OCI-M2 (cell line): ENCODE measurements at regions not wholly inside any gene's neighbourhood (a gene's known extent, or its start where the extent isn't known, plus 50 kb on each side); places are given as distances from the start of the nearest gene placed in this dataset.

ENCODE experiments used
- DNase-seq: peaks from one replicate; lab custom pipeline; 2025; ENCODE audit not compliant: unreplicated experiment; lab: John Stamatoyannopoulos, UW

- DNase-seq, result no peak
These were observed 861.7 kb upstream of the NR2F2 start for GRCh38 chr15:95468820-95469219.

DNA sequence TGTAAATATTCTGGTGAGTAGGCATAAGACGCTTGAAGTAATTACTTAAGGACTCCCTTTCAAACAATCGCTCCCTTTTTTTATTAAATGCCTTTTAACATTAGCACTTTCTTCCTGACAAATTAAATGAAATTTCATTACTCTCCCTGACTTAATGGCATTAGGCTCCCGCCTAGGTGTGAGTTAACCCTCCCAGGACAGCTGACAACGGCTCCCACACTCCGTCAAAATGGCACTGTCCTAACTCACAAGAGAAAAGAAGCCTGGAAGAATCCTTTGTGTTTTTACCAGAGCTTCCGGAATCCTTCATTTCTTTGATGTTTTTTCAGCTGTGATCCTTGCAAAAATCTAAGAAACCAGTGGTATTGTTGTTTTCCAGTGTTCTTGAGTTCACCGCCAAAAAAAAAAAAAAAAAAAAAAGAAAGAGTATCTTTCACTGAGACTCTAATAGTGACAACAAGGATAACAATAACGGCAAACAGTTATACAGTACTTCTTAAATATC lies 861.0 kb upstream of the NR2F2 start:
- DNase-seq, result no peak

DNA sequence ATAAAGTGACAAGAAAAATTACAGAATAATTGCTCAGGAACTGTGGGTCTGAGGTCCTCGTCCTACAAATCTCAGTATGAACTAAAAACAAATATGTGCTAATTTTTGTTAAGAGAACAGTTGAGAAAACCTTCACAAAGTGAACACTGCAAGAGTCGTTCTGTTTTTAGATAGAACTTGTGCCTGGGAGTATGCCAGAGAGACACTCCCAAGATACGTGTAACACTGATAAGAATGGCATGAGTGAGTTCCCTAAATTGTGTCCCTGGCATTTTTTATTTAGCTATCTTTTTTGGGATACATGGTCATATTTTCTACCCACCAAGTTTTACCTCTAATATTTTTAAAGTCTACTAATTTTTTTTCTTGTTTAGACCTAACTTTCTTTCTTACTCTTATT lies 860.0 kb upstream of the NR2F2 start:
- no peak for DNase-seq

DNA sequence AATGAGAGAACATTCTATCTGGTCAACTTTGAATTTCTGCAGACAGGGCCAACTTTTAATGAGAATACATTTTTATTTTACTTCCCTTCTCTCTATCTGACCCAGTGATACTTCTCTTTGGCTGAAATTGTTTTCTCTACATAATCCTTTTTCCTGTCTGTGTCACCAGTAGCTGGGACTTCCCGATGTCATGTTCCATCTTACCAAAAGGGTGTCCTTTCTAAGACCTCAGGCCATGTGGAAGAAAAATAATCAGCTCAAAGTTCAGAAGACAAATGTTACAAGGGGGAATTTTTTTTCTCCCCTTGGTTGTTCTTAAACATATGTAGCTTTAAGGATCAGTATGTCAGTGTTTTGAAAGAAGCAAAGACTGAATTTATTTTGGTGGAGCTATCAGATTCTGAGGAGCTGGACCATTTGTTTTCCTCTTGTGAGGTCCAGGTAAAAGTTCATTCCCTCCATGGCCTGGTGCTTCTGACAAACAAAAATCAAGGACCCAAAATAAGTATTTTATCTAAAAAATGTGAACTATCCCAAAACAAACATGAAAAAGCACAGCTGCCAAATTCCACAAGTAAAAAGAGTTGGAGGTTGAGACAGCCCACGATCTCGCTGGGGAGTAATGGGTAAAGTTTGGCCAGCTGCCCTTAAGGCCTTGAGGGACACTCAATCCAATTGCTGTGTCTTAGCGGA lies 859.4 kb upstream of the NR2F2 start:
- no peak for DNase-seq

GRCh38 chr15:95471690-95472086 lies 858.8 kb upstream of the NR2F2 start:
- DNase-seq, result no peak

GRCh38 chr15:95475067-95475466 lies 855.4 kb upstream of the NR2F2 start:
- DNase-seq, result no peak

DNA sequence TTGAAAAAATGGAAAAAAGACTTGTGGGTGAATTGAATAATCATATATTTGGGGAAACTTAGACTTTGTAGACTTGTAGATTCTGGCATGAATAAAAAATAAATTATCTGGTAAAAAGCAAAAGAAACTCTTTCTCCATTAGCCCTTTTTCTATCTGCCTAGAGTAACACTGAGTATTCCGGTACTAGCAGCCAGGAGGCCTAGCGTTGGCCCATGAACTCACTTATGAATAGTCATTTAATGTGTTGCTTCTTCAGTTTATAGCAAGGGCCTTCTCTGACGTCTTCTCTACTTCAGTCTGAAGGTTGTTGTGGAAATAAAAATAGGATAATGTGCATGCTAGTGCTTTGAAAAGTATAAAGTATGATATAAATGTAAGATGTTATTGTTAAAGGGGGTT lies 851.2 kb upstream of the NR2F2 start:
- no peak for DNase-seq

GRCh38 chr15:95485367-95485766 lies 845.1 kb upstream of the NR2F2 start:
- no peak for DNase-seq

DNA sequence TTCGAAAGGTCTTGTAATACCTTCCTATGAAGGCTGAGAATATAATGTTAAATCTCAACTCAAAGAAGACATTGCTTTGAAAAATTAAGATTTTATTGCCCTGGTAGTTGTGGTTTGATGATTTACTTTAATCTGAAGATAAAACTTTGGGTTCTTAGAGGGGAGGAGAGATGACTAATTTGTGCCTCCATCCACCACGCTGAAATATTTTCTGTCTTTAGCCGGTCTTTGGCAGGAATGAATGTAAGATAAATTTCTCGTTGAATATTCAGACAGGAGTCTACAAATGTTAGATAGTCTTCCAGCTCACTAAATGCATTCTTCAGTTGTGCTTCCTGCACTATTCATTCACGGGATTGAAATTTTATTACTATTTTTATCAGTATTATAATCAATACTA lies 844.3 kb upstream of the NR2F2 start:
- DNase-seq, result no peak

- DNase-seq, result no peak
These were observed 841.4 kb upstream of the NR2F2 start for GRCh38 chr15:95489103-95489502.

DNA sequence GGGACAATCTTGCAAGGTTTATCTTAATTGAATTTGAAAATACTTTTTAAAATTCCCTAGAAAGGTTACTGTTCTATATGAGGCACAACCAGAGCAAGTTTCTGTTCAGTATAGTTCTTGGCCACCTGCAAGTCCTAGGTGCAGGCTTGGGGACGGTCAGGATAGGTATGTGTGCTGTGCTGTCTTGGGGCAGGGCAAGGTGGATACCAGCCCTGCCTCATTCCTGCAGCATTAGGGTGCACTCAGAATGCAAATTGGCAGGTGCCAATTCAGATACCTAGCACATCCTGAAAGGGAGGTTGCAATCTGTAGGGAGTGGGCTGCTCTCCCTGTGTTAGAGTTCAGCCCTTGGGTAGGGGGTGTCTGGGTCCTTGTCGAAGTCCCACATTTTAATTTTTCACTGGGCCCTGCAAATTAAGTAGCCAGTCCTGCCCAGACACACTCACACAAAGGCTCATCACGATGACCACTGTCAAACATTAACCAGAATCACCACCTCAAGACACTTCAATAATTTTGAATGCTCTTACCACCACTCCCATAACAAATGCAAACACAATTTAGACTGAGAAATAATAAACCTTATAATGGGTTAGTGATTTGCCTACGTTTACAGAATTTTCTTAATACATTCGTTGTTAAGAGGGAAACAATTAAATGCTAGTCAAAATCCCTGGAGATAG lies 838.0 kb upstream of the NR2F2 start:
- no peak for DNase-seq

- DNase-seq, result no peak
These were observed 835.4 kb upstream of the NR2F2 start for GRCh38 chr15:95494971-95495541.

DNA sequence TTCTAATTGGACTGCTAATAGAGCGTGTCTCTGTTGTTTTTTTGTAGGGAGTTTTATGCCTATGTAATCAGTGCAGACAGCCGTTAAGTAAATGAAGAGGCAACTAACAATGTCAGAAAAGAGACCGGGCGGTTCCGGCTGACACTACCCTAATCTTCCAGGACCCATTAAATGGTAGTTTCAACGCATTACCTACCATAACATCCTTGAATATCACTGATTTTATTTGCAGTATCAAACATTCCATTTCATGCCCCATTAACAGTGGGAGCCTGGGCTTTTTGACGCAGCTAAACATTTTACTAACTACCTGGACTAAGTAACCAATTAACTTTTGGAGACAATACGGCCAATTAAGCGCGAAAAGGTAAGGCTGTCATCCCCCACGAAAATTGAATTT lies 832.9 kb upstream of the NR2F2 start:
- no peak for DNase-seq

DNA sequence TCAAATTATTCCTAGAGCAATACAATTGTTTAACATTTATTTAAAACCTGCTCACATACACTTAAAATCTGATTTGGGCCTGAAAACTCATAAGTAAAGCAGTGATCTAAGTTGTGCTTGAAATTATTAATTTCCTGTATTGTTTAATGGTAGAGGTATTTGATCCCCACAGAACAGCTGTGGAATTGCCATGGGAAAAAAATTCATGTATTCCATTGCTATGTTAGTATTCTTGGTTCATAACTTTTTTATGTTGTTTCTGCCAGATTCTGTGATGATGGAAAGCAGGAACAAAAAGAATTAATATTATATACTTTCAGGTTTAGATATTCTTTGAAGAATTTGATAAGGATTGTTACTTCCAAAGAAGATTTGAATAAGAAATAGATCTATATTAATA lies 831.5 kb upstream of the NR2F2 start:
- DNase-seq, result no peak

GRCh38 chr15:95499397-95499796 lies 831.1 kb upstream of the NR2F2 start:
- no peak for DNase-seq

DNA sequence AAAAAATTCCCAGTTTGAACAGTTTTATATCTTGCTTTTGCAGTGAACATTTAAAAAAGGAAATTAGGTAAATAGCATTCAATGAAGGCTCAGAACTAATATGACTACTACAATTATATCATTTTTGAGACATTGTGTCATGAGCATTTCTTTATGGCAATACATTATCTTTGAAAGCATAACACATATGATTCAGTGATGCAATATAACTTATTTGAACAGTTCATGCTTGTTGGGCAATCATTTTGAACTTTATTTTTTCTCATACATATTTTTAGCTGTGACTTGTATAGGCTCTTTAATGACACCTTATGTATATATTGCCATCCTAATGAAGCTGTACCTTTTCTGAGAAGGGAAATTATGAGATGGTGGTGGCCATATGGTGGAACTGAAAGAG lies 828.6 kb upstream of the NR2F2 start:
- DNase-seq, result no peak

DNA sequence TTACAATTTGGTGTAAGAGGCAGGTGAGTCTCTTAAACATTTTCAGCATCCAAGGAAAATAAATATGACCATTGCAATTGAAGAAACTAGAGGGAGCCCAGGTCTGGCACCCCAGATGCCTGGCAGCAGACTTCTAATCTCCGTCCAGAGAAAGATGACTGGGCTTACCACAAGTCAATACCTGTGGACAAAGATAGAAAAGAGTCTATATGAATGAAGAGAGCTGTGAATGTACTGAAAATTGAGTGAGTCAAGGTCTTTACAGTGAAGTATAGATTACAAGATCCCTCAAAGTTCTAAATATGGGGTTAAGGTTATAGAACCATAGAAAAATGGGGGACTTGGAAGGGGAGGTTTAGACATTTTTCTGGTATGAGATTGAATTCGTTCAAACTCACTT lies 827.4 kb upstream of the NR2F2 start:
- no peak for DNase-seq

- DNase-seq, result no peak
These were observed 826.8 kb upstream of the NR2F2 start for GRCh38 chr15:95503640-95504225.

GRCh38 chr15:95511671-95512070 lies 818.8 kb upstream of the NR2F2 start:
- no peak for DNase-seq

GRCh38 chr15:95512906-95513305 lies 817.6 kb upstream of the NR2F2 start:
- DNase-seq, result no peak

DNA sequence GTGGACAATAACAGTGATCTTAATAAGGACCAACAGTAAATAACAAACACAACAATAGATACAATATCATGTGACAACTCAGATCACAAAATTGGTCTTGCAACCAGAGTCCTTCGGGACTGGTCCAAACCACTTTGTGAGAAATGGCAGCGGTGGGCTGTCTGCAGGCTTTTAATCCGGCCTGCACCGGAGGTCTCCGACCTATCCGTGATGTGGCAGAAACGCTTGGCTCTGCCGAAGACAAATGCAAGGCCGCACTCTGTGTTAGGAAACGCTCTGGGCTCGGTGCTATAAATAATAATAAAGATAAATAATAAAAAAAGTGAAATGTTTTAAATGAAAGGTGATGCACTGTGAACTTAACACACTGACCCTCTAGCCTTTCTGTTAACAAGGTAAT lies 810.6 kb upstream of the NR2F2 start:
- no peak for DNase-seq

GRCh38 chr15:95520511-95520910 lies 810.0 kb upstream of the NR2F2 start:
- no peak for DNase-seq
